ENCODE measurements at regions not wholly inside any gene's neighbourhood (a gene's known extent, or its start where the extent isn't known, plus 50 kb on each side); places are given as distances from the start of the nearest gene placed in this dataset.

GRCh38 chr7:113414401-113415035 lies 296.2 kb upstream of the SMIM30 start:
- no peaks in the 10 kb centered on the region for H4K20me1 ChIP-seq (ENCODE audit: insufficient read depth)
- H3K79me2 ChIP-seq (replicated peaks; ENCODE audit: insufficient read depth, low read length), result no peaks in the 10 kb centered on the region
- no peaks in the 10 kb centered on the region for H3K27me3 ChIP-seq (ENCODE audit: insufficient read depth, low read depth, low read length)
- no peaks in the 10 kb centered on the region for H3K9me3 ChIP-seq (ENCODE audit: low read length)
- H3K4me3 ChIP-seq (ENCODE audit: low read length), result no peak overlapping the region
- no peak overlapping the region for H2AFZ ChIP-seq (ENCODE audit: low read depth, low read length)
- H3F3A ChIP-seq (ENCODE audit: insufficient read depth, low read length, poor library complexity, severe bottlenecking), result peaks cover 4% of the 10 kb centered on the region
- TF ChIP-seq MXI1 (conservative IDR thresholded peaks at IDR 0.05; ENCODE audit: poor library complexity, severe bottlenecking) (no peak), RAD21 (conservative IDR thresholded peaks at IDR 0.05) (no peak), EZH2 (IDR thresholded peaks at IDR 0.05; ENCODE audit: borderline replicate concordance, insufficient read depth, low read length, poor library complexity, severe bottlenecking) (no peak), TAF1 (IDR thresholded peaks at IDR 0.05; ENCODE audit: low read depth) (no peak), EP300 (conservative IDR thresholded peaks at IDR 0.05; ENCODE audit: poor library complexity, severe bottlenecking) (no peak), SMC3 (conservative IDR thresholded peaks at IDR 0.05; ENCODE audit: poor library complexity) (no peak), POLR2AphosphoS5 (IDR thresholded peaks at IDR 0.05) (no peak)
- no peaks in the 10 kb centered on the region for H3K36me3 ChIP-seq (ENCODE audit: insufficient read depth, low read length)
- no peak overlapping the region for H3K9ac ChIP-seq (ENCODE audit: low read length)
- H3K27ac ChIP-seq (ENCODE audit: low read length), result no peak overlapping the region
- H3K9me2 ChIP-seq (ENCODE audit: insufficient read depth, low read length), result no peaks in the 10 kb centered on the region
- no peak overlapping the region for H3K4me2 ChIP-seq (ENCODE audit: low read length)

- peaks cover 4% of the 10 kb centered on the region for H3F3A ChIP-seq (ENCODE audit: insufficient read depth, low read length, poor library complexity, severe bottlenecking)
- H3K9me2 ChIP-seq (ENCODE audit: insufficient read depth, low read length), result no peaks in the 10 kb centered on the region
- H3K9me3 ChIP-seq (ENCODE audit: low read length), result no peaks in the 10 kb centered on the region
- H3K4me2 ChIP-seq (ENCODE audit: low read length), result no peak overlapping the region
- no peaks in the 10 kb centered on the region for H3K79me2 ChIP-seq (replicated peaks; ENCODE audit: insufficient read depth, low read length)
- no peak overlapping the region for H3K9ac ChIP-seq (ENCODE audit: low read length)
- TF ChIP-seq SMC3 (conservative IDR thresholded peaks at IDR 0.05; ENCODE audit: poor library complexity), result no peak
- no peak for TF ChIP-seq TAF1 (IDR thresholded peaks at IDR 0.05; ENCODE audit: low read depth)
- no peak for TF ChIP-seq RAD21 (conservative IDR thresholded peaks at IDR 0.05)
- TF ChIP-seq EP300 (conservative IDR thresholded peaks at IDR 0.05; ENCODE audit: poor library complexity, severe bottlenecking), result no peak
- no peak for TF ChIP-seq MXI1 (conservative IDR thresholded peaks at IDR 0.05; ENCODE audit: poor library complexity, severe bottlenecking)
- TF ChIP-seq, protein P1, sequence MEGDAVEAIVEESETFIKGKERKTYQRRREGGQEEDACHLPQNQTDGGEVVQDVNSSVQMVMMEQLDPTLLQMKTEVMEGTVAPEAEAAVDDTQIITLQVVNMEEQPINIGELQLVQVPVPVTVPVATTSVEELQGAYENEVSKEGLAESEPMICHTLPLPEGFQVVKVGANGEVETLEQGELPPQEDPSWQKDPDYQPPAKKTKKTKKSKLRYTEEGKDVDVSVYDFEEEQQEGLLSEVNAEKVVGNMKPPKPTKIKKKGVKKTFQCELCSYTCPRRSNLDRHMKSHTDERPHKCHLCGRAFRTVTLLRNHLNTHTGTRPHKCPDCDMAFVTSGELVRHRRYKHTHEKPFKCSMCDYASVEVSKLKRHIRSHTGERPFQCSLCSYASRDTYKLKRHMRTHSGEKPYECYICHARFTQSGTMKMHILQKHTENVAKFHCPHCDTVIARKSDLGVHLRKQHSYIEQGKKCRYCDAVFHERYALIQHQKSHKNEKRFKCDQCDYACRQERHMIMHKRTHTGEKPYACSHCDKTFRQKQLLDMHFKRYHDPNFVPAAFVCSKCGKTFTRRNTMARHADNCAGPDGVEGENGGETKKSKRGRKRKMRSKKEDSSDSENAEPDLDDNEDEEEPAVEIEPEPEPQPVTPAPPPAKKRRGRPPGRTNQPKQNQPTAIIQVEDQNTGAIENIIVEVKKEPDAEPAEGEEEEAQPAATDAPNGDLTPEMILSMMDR (IDR thresholded peaks at IDR 0.05; ENCODE audit: poor library complexity, severe bottlenecking), result no peak
- H4K20me1 ChIP-seq (ENCODE audit: insufficient read depth), result no peaks in the 10 kb centered on the region
- no peak overlapping the region for H3K27ac ChIP-seq (ENCODE audit: low read length)
- H2AFZ ChIP-seq (ENCODE audit: low read depth, low read length), result no peak overlapping the region
- no peaks in the 10 kb centered on the region for H3K36me3 ChIP-seq (ENCODE audit: insufficient read depth, low read length)
- no peak overlapping the region for H3K4me3 ChIP-seq (ENCODE audit: low read length)
- no peaks in the 10 kb centered on the region for H3K27me3 ChIP-seq (ENCODE audit: insufficient read depth, low read depth, low read length)
Observed at GRCh38 chr7:113412410-113412809, 294.1 kb upstream of the SMIM30 start.

DNA sequence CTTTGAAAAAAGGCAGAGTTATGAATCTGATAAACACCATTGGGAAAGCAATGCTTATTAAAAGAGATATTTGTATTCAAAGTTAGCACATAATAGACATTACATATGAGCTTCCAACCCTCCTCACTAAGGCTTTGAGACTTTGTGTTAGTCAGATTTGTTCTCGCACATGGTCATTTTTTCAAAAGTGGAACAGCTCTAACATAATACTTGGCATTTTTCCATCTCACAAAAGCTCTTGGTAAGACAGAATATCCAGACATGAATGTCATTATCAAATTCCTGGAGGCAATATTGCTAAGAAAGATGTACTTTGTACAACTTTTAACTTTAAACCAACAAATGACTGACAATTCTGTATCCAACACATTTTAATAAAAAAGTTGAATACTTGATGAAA lies 292.4 kb upstream of the SMIM30 start:
- peaks cover 4% of the 10 kb centered on the region for H3F3A ChIP-seq (ENCODE audit: insufficient read depth, low read length, poor library complexity, severe bottlenecking)
- no peak overlapping the region for H2AFZ ChIP-seq (ENCODE audit: low read depth, low read length)
- no peaks in the 10 kb centered on the region for H3K9me3 ChIP-seq (ENCODE audit: low read length)
- H3K79me2 ChIP-seq (replicated peaks; ENCODE audit: insufficient read depth, low read length), result no peaks in the 10 kb centered on the region
- no peak overlapping the region for H3K27ac ChIP-seq (ENCODE audit: low read length)
- no peak overlapping the region for H3K4me3 ChIP-seq (ENCODE audit: low read length)
- no peaks in the 10 kb centered on the region for H3K27me3 ChIP-seq (ENCODE audit: insufficient read depth, low read depth, low read length)
- no peak for TF ChIP-seq REST (IDR thresholded peaks at IDR 0.05; ENCODE audit: borderline replicate concordance)
- TF ChIP-seq EP300 (conservative IDR thresholded peaks at IDR 0.05; ENCODE audit: poor library complexity, severe bottlenecking), result no peak
- TF ChIP-seq TAF1 (IDR thresholded peaks at IDR 0.05; ENCODE audit: low read depth), result no peak
- TF ChIP-seq MXI1 (conservative IDR thresholded peaks at IDR 0.05; ENCODE audit: poor library complexity, severe bottlenecking), result no peak
- no peak for TF ChIP-seq EZH2 (IDR thresholded peaks at IDR 0.05; ENCODE audit: borderline replicate concordance, insufficient read depth, low read length, poor library complexity, severe bottlenecking)
- no peak for TF ChIP-seq POLR2AphosphoS5 (IDR thresholded peaks at IDR 0.05)
- no peak for TF ChIP-seq SMC3 (conservative IDR thresholded peaks at IDR 0.05; ENCODE audit: poor library complexity)
- TF ChIP-seq, protein P1 (IDR thresholded peaks at IDR 0.05; ENCODE audit: poor library complexity, severe bottlenecking), result no peak
- no peak for TF ChIP-seq RAD21 (conservative IDR thresholded peaks at IDR 0.05)
- H4K20me1 ChIP-seq (ENCODE audit: insufficient read depth), result no peaks in the 10 kb centered on the region
- H3K9me2 ChIP-seq (ENCODE audit: insufficient read depth, low read length), result no peaks in the 10 kb centered on the region
- H3K9ac ChIP-seq (ENCODE audit: low read length), result no peak overlapping the region
- H3K4me2 ChIP-seq (ENCODE audit: low read length), result no peak overlapping the region
- H3K36me3 ChIP-seq (ENCODE audit: insufficient read depth, low read length), result no peaks in the 10 kb centered on the region
